GM10248 (cell line): ENCODE measurements at regions not wholly inside any gene's neighbourhood (a gene's known extent, or its start where the extent isn't known, plus 50 kb on each side); places are given as distances from the start of the nearest gene placed in this dataset.

Experiments
- CTCF ChIA-PET: fragments of 300-600 bp; sonication (Branson Sonifier 250); formaldehyde crosslinking; extraction: SDS; loops from one replicate; lab custom pipeline; 2021; ENCODE audit warnings: antibody characterized with exemption; lab: Yijun Ruan, JAX
- POLR2A ChIA-PET: fragments of 350-650 bp; sonication (Branson Sonifier 250); formaldehyde crosslinking; extraction: SDS; loops from one replicate; lab custom pipeline; 2020; ENCODE audit warnings: antibody characterized with exemption; lab: Yijun Ruan, JAX
- DNase-seq: peaks from one replicate; pipeline ENCODE4 v3.0.0; 2012; ENCODE audit errors: extremely low spot score
- TF ChIP-seq, protein P1 (sequence below): IDR thresholded peaks from 2 replicates; pipeline ENCODE4 v1.5.1; 2012; ENCODE audit warnings: mild to moderate bottlenecking, low read depth; ENCODE audit errors: extremely low read depth, missing control alignments, control extremely low read depth

DNA sequence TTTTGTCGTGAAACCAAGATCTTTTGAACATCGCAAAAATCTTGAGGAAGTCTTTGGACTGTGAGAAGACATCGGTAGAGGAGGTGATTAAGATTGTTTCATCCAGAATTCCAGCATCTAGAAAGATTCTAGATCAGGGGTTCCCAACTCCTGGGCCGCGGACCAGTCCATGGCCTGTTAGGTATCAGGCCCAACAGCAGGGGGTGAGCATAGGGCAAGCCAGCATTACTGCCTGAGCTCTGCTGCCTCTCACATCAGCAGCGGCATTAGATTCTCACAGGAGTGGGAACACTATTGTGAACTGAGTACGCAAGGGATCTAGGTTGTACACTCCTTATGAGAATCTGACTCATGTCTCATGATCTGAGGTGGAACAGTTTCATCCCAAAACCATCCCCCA lies 600.6 kb upstream of the CDH11 start:
- TF ChIP-seq, protein P1, sequence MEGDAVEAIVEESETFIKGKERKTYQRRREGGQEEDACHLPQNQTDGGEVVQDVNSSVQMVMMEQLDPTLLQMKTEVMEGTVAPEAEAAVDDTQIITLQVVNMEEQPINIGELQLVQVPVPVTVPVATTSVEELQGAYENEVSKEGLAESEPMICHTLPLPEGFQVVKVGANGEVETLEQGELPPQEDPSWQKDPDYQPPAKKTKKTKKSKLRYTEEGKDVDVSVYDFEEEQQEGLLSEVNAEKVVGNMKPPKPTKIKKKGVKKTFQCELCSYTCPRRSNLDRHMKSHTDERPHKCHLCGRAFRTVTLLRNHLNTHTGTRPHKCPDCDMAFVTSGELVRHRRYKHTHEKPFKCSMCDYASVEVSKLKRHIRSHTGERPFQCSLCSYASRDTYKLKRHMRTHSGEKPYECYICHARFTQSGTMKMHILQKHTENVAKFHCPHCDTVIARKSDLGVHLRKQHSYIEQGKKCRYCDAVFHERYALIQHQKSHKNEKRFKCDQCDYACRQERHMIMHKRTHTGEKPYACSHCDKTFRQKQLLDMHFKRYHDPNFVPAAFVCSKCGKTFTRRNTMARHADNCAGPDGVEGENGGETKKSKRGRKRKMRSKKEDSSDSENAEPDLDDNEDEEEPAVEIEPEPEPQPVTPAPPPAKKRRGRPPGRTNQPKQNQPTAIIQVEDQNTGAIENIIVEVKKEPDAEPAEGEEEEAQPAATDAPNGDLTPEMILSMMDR = no peak
- ChIA-PET CTCF (no interaction called here), POLR2A (no interaction called here)
- no peak for DNase-seq

DNA sequence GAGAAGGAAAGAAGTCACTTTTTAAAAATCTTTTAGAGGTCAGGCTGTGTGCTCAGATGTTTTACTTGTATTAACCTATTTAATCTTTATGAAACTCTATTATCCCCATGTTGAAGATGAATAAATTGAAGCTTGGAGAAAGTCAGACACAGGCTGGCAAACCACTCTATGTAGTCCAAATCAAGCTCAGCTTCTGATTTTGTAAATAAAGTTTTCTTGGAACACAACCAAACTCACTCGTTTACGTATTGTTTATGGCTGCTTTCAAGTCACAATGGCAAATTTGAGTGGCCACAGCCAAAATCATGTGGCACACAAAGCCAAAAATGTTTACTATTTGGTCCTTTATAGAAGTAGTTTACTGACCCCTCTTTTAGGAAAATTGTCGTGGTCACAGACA lies 596.0 kb upstream of the CDH11 start:
- TF ChIP-seq, protein P1 = no peak
- CTCF ChIA-PET = no interaction called here
- DNase-seq = no peak
- POLR2A ChIA-PET = no interaction called here

DNA sequence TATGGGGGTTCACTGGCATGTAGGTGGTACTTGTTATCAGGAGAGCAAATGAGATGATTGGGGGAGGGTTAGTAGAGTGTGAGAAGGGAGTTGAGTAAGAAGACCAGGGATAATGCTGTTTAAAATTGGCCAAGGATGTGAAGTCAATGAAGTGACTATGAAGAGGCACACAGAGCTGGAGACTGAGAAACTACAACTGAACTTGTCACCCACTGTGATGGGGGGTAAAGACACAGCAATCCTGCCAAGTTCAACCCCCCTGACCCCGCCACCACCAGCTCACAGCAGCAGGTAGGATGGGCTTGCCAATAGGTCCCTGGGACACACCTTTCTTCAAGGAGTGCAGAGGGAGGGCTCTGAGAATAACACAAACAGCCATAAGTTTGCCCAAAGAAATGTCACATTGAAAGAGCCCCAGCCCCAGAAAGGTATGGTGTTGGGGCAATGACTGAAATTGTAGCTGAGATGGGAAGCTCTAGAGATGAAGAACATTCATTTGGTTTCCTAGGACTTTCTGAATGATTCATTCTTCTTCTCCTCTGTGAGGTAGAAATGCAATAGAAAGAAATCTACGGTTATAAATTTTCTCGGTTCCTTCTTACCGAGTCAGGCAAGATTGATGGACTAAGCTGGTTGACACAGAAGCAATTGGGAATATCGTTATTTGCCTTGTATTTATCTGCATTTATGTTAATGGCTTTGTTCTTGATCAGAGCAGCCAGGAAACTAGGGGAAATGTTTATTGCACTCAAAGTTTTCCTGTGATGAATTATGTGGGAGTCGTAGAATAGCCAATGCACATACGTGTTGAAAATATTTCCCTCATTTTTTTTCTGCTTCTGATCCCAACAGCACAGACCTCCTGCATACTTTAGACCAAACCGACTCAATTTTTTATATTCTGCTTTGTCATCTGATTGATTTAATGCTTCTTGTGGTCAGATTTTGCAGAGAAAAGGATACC lies 595.2 kb upstream of the CDH11 start:
- POLR2A ChIA-PET = no interaction called here
- CTCF ChIA-PET = no interaction called here
- TF ChIP-seq, protein P1 = no peak
- DNase-seq = no peak

DNA sequence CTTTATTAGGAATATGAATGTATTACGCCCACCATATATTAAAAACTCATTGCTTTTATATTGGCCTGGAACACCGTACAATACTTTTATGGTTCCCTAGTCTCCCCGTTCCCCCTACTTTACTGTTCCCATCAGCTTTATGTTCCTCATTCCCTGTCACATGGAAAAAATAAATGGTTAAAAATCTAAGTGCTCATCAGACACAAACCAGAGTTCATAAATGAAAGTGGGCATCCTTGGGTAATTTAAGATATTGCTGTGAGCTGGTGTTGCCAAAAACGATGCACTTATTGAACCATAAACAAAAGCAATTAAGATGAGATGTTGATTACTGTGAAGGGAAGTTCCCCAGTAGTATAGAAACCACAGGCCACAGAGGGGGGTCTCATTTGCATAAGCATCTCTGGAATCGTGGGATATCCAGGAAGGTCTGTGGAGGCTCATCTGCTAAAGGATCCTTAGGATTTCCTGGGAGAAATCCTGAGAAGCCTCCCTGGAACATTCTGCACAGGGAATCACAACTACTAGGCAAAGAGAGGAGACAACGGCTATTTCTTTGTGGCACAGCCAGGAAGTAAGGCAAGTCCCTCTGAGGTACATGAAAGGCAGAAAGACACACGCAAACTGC lies 591.4 kb upstream of the CDH11 start:
- ChIA-PET POLR2A (no interaction called here), CTCF (interaction anchor here (1.0 kb wide), 1 partner anchor 11 kb away, joined by 3 read pairs; no protein-coding TSS in a partner anchor)
- TF ChIP-seq, protein P1 = no peak
- no peak for DNase-seq

DNA sequence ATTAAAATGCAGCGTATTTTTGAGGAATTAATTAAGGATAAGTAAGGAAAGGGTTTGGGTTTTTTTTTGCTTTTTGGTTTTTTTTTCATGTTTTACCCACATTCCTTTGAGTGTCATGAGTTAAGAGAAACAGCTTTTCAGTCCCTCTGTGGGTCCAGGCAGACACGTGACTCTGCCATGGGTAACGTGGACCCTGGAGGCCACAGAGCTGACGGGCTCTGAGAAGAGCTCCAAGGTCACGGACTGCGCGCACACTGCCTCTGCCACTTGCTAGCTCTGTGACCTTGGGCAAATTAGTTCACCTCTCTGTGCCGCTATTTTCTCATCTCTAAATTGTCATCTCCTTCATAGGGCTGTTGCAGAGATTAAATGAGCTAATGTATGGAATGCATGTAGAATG lies 588.2 kb upstream of the CDH11 start:
- DNase-seq = no peak
- ChIA-PET CTCF (no interaction called here), POLR2A (no interaction called here)
- TF ChIP-seq, protein P1 = no peak

DNA sequence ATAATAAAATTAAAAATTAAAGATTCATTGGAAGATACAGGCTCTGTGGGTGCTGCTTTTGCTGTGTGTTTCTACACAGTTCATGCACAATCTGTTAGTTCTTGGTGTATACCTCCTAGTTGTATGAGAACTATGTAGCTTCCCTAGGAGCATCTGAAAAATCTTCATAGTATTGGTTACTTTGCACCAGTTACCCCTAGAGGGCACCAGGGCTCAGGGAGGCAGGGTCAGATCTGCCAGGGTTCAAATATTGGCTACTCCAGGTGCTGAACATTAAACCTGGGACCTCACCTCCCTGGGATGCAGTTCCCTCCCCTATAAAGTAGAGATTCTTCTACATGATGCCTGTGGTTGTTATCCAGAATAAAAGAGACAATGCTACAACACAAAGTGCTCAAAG lies 583.0 kb upstream of the CDH11 start:
- ChIA-PET CTCF (no interaction called here), POLR2A (no interaction called here)
- no peak for DNase-seq
- TF ChIP-seq, protein P1 = no peak
